Left colon (tissue), 2 donors: ENCODE measurements at regions not wholly inside any gene's neighbourhood (a gene's known extent, or its start where the extent isn't known, plus 50 kb on each side); places are given as distances from the start of the nearest gene placed in this dataset.

Experiments
- ATAC-seq: fragments of 200-7000 bp; cut with Tn5 transposase; one replicate; pipeline ENCODE4 v1.9.1; 2020; ENCODE audit warnings: mild to moderate bottlenecking, moderate library complexity
- DNase-seq, 2 donors: peaks; one replicate each; pipeline ENCODE4 v3.0.0-alpha.2; 2020
- intact Hi-C, 2 donors: fragments of 100-400 bp; cut with DNase I in 1 of 2; cut with micrococcal nuclease in 1 of 2; formaldehyde crosslinking; loops; one replicate each; pipeline versions ENCODE4 v1.11.2 to v1.14.0; 2022; cut with DNase I, micrococcal nuclease
- donor health status: DM: no; HTN: no; CAD: no.
- donor health status: DM: yes; HTN: yes; CAD: no.

DNA sequence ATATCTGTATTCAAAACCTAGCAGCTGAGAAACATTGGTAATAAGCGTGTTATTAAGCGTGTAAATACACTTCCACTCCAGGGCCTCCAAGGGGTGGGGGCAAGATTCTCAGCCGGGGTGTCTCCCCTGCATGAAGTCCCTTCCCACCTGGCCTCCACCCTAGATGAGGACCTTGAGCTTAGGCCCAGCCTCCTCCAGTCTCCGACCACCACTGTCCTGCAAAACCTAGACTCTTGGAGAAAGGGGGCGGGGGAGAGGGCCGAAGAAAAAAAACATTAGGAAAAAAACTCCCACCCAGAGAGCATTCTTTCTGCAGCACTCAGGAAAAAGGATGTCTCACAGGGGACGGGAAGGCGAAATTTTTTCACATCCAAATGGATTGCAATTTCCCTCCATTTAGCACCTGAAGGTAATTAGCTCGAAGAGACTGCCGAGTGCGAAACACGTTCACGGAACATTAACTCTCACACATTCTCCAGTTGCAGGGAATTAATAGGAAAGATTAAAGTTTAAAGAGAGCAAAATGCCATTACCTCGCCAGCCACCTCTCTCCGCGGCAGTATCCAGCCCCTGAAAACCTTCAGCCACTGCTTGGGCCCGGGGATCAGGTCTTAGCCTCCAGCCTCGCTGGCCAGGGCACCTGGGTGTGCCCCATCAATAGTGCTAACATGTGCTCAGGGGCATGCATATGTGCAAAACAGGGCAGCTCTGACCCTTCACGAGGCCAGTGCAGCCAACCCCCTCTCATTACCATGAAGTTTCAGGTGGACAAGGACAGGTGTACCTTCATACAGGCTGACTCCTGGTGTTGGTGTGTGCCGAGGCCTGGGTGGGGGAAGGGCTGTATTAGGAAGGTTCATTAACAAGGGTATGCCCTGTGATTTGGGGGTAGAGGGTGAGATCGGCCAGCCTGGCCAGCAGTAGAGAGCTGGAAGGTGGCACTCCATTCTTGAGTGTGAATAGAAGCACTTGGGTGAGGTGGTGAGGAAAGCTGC lies 77.2 kb downstream of the HIF1AN start:
- ATAC-seq (no peak), DNase-seq (no peak)
- intact Hi-C loops: no loop called here

DNA sequence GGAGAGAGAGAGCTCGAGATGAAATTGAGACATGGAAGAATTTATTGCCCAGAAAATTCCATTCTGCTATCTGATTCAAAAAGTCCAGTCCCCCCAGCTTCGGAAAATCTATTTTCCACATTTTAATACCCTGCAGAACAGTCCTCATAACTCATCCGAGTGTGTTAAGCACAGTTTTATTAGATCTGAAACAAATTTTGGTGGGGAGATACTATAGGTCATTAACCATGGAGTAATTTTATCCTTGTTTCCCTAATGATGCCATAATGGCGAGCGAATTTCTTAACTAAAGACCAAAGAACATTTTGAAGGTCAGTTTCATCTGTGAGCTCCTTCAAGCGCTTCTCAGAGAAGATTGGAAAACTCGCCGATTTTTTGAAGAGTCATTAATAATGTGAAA lies 78.1 kb downstream of the HIF1AN start:
- intact Hi-C loops: no loop called here
- no peak for ATAC-seq
- no peak for DNase-seq

DNA sequence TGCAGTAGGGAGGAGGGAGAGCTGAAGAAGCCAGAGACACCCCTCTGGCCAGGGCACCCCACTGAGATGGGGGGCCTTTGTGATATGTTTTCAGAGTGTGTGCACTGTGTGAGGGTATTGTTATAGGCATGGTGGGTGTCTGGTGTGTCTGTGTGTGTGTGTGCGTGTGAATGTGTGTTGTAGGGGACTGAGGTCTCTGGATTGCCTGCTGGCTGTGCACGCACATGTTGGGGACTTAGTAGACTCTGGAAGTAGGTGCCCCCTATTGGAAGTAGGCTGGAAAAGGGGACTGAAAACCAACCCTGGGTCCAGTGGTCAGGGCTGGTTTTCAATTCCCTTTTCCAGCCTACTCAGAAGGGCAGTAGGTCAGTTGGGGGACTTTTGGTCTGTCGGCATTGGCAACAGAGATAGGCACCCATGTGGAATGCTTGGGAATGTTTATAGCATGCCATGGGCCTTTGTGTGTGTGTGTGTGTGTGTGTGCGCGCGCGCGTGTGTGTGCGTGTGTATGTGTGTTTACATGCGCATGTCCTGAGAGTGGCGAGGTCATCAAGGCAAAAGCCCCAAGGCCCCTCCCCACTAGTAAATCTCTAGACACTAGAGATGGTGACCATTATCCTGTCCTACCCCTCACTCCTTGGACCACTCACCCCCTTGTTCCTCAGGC lies 78.8 kb downstream of the HIF1AN start:
- ATAC-seq (no peak), DNase-seq (no peak)
- intact Hi-C loops: no loop called here

DNA sequence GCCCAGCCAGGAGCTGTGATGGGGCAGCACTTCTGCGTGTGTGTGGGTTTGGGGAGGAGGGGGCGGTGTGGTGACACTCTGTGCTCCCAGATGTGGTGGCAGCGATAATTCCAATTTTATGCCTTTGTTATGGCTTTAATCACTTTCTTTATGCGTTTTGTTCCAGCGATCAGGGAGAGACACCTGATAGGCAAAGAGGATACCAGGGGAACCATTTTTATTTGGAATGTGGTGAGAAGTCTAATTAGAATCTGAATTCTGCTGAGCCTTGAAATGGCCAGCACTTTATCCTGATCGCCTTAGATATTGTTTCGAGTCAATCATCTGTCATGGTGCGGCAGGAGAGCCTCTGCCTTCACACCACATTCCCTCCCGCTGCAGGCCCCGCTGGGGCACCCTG lies 79.5 kb downstream of the HIF1AN start:
- no peak for DNase-seq
- no peak for ATAC-seq
- intact Hi-C loops: no loop called here

DNA sequence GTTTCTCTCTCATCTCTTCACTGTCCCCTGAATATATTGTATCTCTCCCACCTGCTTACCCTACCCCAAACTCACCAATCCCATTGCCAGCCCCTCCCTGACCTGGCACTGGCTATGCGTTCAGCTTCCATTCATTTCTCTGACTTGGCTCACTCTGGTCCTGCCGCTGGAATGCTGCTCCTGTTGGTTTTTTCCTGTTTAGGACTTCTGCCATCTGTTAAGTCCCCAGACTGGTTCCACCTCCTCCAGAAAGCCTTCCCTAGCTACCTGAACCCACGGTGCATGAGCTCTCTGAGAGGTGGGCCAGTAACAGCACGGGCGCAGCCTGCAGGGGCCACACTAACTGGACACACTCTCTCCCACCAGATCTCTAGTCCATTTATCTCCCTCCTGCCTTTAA lies 80.2 kb downstream of the HIF1AN start:
- intact Hi-C loops: no loop called here
- DNase-seq (no peak), ATAC-seq (no peak)

DNA sequence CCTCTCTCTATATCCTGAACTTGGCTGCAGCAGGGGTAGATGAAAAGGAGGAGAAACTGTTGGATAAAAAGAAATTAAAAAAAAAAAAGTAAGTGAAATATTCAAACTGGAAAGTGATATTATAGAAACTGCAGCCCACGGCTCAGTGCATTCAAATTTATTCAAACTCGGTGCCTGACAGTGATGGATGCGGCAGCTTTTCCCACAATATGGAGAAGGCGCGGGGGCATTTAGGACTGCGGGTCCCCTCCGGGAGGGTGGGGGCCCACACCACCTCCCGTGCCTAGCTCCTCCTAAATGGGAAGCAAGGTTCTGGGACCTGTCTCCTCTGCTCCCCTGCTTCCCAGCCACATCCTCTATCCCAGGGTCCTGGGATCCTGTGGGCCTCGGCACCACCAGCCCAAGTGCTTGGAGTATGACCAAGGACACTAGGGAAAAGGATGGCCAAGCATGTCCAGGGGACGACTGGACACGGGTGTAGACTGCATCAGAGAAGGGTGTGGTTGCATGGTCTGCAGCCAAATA lies 82.4 kb downstream of the HIF1AN start:
- ATAC-seq (no peak), DNase-seq (no peak)
- intact Hi-C loops: no loop called here

DNA sequence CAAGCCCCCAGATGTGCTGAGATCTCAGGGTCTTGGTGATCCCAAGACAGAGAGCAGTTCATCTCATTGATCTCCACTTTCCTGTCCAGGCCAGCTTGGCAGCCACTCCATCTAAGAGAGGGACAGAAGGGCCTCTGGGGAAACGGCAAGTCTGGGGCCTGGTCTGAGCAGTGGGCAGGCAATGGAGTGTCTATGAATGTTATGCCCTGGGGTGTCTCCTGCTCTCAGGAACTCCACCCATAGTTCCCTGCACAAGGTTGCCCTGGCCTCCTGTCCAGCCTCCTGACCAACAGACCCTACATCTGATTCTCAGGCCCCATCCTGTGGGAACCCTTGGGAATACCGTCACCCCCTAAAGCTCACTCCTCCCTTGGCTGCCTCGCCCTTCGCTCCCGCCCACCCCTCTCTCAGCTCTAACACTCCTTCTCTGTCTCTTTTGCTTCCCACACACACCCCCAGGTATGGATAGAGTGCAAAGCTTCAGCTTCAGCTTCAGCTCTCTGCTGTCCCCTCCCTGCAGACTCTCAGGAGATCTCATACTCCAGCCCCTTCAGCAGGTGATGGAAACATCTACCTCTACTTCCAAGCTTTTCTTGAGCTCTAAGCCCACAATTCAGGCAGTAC lies 83.0 kb downstream of the HIF1AN start:
- DNase-seq: no peak
- ATAC-seq: no peak
- intact Hi-C loops: no loop called here

DNA sequence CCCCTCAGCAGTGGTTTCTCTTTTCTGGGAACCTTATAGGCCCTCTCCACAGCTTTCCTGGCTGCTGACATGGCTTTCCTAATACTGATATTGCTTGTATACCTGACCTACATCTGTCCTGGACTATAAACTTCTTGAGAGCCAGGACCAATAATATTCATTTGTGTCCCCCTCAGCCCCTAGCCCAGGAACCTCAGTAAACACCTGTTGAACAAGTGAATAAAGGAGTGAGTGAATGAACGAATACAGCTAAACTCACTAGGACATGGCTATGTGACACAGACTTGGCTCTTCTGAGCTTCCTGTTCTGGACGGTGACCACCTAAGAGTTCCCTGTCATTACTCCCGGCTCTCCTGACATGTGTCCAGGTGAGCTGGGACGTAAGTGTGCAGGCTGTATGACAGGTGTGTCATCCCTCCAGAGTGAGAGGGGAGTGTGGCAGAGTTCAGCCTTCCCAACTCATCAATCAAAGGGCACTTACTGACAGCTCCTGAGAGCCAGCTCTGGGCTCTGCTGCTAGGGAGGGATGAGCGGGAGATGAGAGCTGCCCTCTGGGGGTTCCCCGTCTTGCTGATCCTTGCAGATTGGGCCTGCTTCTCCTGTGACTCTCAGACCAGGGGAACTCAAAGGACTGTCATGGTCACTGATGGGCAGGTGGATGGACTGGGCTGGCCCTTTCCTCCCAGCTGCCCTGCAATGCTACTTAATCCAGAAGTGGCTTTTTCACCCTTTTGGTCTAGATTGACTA lies 84.5 kb downstream of the HIF1AN start:
- DNase-seq (no peak), ATAC-seq (no peak)
- intact Hi-C loops: no loop called here

DNA sequence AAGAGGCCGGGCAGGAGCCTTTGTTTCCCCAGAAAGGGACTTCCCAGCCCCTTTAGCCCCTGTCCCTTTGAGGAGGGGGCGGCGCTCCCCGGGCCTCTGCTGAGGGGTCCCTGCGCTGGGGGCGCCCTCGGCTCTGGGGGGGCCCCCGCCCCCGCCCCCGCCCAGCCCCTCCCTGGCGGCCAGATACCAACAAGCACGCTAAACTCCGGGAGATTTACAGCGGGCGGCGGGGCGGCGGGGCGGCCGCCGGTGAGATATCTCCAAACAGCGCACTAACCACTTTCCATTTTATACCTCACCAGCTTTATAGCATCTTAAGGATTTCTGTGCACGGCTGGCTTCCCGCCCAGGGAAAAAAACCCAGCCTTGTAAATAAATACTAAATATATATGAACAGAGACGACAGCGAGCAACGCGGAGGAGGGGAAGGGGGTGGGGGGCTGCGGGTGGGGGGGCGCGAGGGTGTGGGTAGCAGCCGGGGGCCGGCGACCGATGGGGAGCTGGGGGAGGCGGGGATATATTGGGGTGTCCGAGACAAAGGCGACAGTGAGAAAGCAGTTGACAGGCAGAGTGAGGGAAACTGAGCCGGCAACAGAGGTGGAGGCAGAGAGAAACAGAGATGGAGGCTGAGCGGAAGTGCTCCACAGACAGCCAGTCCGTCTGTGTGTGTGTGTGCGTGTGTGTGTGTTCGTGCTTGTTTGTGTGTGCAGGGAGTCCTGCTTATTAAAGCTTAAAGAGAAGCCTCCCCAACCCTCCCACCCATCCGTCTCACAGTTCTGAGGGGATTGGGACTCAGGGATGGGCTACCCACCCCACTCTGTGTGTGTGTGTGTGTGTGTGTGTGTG lies 85.8 kb downstream of the HIF1AN start:
- ATAC-seq (no peak), DNase-seq (peak in 1 of 2 donors; percentile 19)
- intact Hi-C loops: no loop called here

DNA sequence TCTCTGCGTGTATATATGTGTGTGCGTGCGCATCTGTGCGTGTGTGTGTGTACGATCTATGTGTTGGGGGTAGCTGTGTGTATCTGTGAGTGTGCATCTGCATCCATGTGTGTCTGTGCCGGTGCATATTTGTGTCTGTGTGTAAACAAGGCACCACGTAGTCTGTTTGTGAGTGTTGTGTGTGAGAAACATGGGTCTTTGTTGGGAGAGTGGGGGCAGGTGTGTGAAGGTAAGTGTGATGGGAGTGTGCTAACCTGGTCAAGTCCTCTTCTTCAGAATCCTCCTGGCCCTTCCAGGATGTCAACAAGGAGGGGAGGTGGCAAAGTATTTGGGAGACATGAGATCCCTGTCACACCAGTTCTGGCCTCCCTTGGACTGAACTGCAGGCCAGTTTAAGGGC lies 87.2 kb downstream of the HIF1AN start:
- intact Hi-C loops: no loop called here
- ATAC-seq: no peak
- DNase-seq: no peak

DNA sequence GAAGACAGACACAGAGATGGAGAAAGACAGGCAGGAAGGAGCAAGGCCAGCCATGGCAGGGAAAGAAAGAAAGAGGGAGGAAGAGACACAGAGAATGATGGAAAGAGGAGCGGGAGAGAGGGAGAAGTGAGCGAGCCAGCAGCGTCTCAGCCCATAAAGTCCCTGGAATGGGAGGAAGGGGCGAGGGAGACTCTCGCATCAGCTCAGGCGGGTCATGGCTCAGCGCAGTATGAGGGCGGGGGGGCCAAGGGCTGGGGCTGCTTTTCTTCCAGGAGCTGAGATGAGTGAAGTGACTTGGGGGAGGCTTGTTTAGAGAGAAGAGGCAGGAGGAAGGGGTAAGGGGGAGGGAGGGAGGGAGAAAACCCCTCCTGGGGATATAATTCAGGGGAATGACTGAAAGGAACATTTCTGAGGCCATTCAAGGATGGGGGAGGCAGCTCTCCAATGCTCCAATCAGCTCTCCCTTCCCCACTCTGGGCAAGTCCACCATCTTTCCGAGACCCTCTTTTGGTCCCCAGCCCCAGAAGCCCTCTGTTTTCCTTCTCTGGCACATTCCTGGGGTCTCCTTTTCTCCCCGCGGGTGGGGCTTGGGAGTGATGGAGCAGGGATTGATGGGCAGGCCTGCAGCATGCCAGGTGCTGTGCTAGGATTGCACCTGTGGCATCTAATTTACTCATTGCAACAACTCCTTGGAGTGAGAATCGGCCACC lies 87.9 kb downstream of the HIF1AN start:
- DNase-seq (no peak), ATAC-seq (no peak)
- intact Hi-C loops: no loop called here

DNA sequence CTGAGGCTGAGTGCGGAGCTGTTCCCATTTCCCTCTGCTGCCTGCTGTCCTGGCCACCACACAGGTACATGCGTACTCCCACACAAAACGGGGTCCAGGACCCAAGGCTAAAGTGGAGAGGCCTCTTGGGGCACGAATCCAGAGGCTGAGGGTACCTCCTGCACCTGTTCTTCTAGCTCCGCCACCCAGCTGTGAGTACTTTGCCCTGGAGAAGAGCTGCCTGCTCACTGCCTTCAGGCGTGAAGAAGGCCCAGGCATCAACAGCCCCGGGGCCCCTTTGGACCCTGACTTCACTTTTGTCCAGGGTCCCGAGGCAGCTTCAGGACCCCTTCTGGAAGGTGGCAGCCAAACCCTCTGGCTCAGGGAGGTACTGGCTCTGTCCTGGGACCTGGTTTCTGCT lies 88.6 kb downstream of the HIF1AN start:
- intact Hi-C loops: no loop called here
- no peak for DNase-seq

DNA sequence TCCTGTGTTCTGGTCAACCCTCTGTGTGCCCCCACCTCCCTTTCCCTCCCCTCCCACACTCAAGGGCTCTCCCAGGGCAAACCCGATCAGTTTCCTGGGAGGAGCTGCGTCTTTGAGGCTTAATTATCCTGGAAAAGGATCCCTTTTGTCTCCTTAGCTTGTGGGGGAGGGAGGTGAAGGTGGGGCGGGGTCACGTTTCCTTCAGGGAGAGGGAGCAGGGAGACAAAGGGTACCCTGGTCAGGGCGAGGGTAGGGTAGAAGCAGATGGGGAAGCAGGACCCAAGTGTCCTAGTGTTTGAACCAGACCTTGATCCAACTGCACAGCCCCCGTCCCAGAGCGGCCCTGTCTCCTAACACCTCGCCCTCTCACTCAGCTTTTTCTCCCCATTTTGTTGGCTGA lies 90.1 kb downstream of the HIF1AN start:
- DNase-seq: no peak
- intact Hi-C loops: no loop called here

More for the DNA sequence above, 88.6 kb downstream of the HIF1AN start:
- ATAC-seq: no peak

DNA sequence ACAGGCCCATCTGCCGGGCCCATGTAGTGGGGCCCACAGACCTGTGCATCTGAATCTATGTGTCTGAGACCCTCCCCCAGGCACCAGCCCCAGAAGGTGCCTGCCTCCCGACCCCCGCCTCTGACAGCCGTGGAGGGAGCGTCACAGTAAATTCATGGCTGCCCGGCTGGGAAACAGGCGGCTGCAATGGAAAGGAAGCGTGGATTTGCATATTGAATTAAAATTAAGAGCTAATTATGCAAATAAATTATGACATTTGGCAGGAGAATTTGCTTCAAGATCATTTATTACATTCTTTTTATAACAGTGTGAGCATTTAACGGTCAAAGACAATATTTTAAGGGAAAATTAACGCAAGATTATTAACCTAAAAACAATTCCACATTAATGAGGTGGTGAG lies 92.3 kb downstream of the HIF1AN start:
- no peak for DNase-seq
- intact Hi-C loops: no loop called here
- no peak for ATAC-seq

More for the DNA sequence above, 90.1 kb downstream of the HIF1AN start:
- ATAC-seq: no peak

DNA sequence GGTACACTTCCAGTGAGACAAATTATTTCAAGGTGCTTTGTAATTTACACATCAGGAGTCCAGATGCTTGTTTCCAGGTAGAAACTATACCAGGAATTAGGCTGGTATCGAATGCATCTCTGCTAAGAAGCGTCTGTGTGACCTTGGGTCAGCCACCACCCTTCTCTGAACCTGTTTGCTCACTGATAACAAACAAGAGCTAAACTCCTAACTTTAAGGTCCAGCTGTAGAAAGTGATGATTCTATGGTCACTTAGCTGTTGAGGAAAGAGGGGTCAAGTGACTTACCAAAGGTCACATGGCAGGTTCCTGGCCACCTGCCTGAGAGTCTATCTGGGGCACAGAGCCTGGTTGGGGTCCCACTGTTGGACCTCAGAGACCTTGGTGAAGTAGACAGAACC lies 95.4 kb downstream of the HIF1AN start:
- ATAC-seq: no peak

DNA sequence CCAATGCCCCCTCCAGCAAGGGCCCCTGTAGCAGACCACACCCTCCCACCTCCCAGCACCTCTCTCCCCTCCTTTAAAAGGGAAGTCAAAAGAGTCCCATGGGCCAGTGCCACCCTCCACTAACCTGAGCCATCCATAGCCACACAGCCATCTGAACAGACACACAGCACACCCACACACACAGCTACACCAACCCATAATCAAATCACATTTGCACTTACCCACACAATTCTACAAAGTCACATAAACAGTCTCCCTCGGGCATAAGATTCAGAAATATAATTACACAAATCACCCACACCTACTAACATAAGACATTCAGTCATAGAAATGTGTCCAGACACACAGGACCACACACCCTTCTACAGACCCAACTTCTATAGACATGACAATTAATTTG lies 96.3 kb downstream of the HIF1AN start:
- ATAC-seq (no peak), DNase-seq (no peak)
- intact Hi-C loops: no loop called here

More for the DNA sequence above, 95.4 kb downstream of the HIF1AN start:
- no peak for DNase-seq
- intact Hi-C loops: no loop called here

DNA sequence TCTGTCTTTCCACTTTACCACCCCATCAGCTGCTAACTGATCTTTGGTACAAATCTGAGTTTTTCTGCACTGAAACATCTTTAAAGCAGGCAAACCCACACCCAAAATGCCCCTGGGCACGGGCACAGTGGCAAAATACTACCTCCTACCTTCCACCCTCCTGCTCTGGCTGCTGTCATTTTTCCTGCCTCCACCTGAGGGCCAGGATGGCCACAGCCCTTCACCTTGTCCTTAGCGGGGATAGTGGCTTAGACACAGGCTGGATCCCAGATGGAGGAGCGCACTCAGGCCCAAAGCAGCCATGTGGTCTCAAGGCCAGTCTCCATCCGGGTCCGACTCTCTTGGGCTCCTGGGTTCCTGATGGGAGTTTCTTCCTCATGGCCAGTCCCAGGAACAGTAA lies 98.3 kb downstream of the HIF1AN start:
- intact Hi-C loops: no loop called here
- ATAC-seq: no peak
- no peak for DNase-seq
